ENCODE measurements at regions not wholly inside any gene's neighbourhood (a gene's known extent, or its start where the extent isn't known, plus 50 kb on each side); places are given as distances from the start of the nearest gene placed in this dataset.

DNA sequence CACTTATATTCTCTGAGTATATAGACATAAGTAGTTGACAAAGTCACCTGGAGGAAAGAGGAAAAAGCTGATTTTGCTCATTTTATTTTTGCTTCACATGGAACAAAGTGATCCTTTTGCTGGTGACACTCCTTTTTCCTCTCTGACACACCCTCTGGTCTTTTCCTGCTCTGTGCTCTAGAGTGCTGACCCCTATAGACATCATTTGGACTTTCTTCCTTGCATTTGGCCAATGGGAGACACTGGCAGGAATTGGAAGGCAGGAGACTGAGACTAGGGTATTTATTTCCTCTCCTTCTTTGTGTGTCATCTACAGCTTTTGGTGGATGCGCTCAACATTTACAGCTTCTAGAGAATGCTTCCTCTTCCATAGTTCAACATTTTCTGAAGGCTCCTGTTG is 1078.1 kb downstream of the SORCS1 start:
- Histone ChIP-seq H3K4me2 (ENCODE audit: low read depth, low read length) (no peak overlapping the region), H4K20me1 (ENCODE audit: insufficient read depth, low read length) (no peaks in the 10 kb centered on the region), H2AFZ (replicated peaks; ENCODE audit: low read length, poor library complexity) (no peak overlapping the region), H3K36me3 (ENCODE audit: control insufficient read depth, insufficient read depth, low read length) (no peaks in the 10 kb centered on the region), H3K14ac (replicated peaks; ENCODE audit: low read depth, low read length) (no peak overlapping the region), H2AK5ac (ENCODE audit: low read depth, low read length) (no peak overlapping the region), H3K56ac (ENCODE audit: extremely low read depth, insufficient read depth, low read length) (no peak overlapping the region), H3K79me1 (ENCODE audit: low read depth in 1 of 2, low read length in 2 of 2) (no peaks in the 10 kb centered on the region), H2BK5ac (ENCODE audit: low read depth, low read length, poor library complexity, severe bottlenecking) (no peak overlapping the region), H4K8ac (ENCODE audit: low read depth in 2 of 2, low read length in 2 of 2) (no peak overlapping the region), H3K27ac (ENCODE audit: insufficient read depth, low read length) (no peak overlapping the region), H3K9ac (ENCODE audit: low read depth, low read length) (no peak overlapping the region), H2BK120ac (ENCODE audit: low read depth, low read length) (no peak overlapping the region), H3K4ac (ENCODE audit: low read depth, low read length) (no peak overlapping the region), H3K18ac (ENCODE audit: low read depth, low read length) (no peak overlapping the region), H3K9me3 (ENCODE audit: control insufficient read depth, insufficient read depth, low read length) (0 out of 2 replicates have a peak, but pooled peaks cover 2% of the 10 kb centered on the region), H3K4me1 (ENCODE audit: control insufficient read depth, insufficient read depth, low read length) (no peaks in the 10 kb centered on the region), H4K5ac (ENCODE audit: low read depth, low read length) (no peak overlapping the region), H3K9me1 (ENCODE audit: insufficient read depth, low read length) (no peaks in the 10 kb centered on the region), H2BK20ac (ENCODE audit: low read depth, low read length) (no peak overlapping the region), H3K23ac (ENCODE audit: low read depth, low read length) (no peak overlapping the region), H4K91ac (ENCODE audit: insufficient read depth, low read depth, low read length) (no peak overlapping the region), H2BK15ac (ENCODE audit: low read depth, low read length) (no peak overlapping the region), H3K4me3 (ENCODE audit: insufficient read depth, low read depth, low read length) (no peak overlapping the region), H2AK9ac (replicated peaks; ENCODE audit: low read depth, low read length, poor library complexity) (no peak overlapping the region), H3K27me3 (ENCODE audit: control insufficient read depth, insufficient read depth, low read length) (no peaks in the 10 kb centered on the region)
- no CpG with 5 or more reads among the region's 1 CpG for WGBS, 2 experiments (ENCODE audit: extremely low coverage in 2 of 2, insufficient read length in 1 of 2)
- CTCF ChIA-PET, result no interaction called here
- dilution Hi-C loops (cut with HindIII; ENCODE audit: low sequenced_read_pairs, unreplicated experiment), result no loop called here
- no TSS peak for BruUV-seq (replicated peaks)
- intact Hi-C loops (cut with micrococcal nuclease), result no loop called here
- in situ Hi-C loops (cut with MboI; ENCODE audit: low sequenced_read_pairs), result no loop called here
- ATAC-seq (ENCODE audit: low read depth) (no peak), DNase-seq (no peak)
- TF ChIP-seq RAD21 (IDR thresholded peaks at IDR 0.05; ENCODE audit: low read length) (no peak), POLR2A (IDR thresholded peaks at IDR 0.05; ENCODE audit: low read depth, low read length) (no peak), BHLHE40 (IDR thresholded peaks at IDR 0.05; ENCODE audit: low read depth, low read length) (no peak), RCOR1 (IDR thresholded peaks at IDR 0.05; ENCODE audit: insufficient replicate concordance, low read length) (no peak), SMC3 (IDR thresholded peaks at IDR 0.05; ENCODE audit: low read depth, low read length) (no peak), CEBPB (IDR thresholded peaks at IDR 0.05; ENCODE audit: low read depth, low read length) (no peak), NFE2L2 (IDR thresholded peaks at IDR 0.05; ENCODE audit: low read depth, low read length) (no peak), RFX5 (IDR thresholded peaks at IDR 0.05; ENCODE audit: low read depth, low read length) (no peak)
- TF ChIP-seq, protein P1, sequence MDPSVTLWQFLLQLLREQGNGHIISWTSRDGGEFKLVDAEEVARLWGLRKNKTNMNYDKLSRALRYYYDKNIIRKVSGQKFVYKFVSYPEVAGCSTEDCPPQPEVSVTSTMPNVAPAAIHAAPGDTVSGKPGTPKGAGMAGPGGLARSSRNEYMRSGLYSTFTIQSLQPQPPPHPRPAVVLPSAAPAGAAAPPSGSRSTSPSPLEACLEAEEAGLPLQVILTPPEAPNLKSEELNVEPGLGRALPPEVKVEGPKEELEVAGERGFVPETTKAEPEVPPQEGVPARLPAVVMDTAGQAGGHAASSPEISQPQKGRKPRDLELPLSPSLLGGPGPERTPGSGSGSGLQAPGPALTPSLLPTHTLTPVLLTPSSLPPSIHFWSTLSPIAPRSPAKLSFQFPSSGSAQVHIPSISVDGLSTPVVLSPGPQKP (IDR thresholded peaks at IDR 0.05; ENCODE audit: borderline replicate concordance, low read depth, low read length), result no peak
- TF ChIP-seq, protein P2, sequence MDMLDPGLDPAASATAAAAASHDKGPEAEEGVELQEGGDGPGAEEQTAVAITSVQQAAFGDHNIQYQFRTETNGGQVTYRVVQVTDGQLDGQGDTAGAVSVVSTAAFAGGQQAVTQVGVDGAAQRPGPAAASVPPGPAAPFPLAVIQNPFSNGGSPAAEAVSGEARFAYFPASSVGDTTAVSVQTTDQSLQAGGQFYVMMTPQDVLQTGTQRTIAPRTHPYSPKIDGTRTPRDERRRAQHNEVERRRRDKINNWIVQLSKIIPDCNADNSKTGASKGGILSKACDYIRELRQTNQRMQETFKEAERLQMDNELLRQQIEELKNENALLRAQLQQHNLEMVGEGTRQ (IDR thresholded peaks at IDR 0.05; ENCODE audit: low read depth, low read length), result no peak
- TF ChIP-seq, protein P3, sequence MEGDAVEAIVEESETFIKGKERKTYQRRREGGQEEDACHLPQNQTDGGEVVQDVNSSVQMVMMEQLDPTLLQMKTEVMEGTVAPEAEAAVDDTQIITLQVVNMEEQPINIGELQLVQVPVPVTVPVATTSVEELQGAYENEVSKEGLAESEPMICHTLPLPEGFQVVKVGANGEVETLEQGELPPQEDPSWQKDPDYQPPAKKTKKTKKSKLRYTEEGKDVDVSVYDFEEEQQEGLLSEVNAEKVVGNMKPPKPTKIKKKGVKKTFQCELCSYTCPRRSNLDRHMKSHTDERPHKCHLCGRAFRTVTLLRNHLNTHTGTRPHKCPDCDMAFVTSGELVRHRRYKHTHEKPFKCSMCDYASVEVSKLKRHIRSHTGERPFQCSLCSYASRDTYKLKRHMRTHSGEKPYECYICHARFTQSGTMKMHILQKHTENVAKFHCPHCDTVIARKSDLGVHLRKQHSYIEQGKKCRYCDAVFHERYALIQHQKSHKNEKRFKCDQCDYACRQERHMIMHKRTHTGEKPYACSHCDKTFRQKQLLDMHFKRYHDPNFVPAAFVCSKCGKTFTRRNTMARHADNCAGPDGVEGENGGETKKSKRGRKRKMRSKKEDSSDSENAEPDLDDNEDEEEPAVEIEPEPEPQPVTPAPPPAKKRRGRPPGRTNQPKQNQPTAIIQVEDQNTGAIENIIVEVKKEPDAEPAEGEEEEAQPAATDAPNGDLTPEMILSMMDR (conservative IDR thresholded peaks at IDR 0.05; ENCODE audit: low read depth, low read length), result no peak
- POLR2A ChIA-PET (ENCODE audit: unreplicated experiment), result no interaction called here
